GM18502 (cell line): ENCODE measurements at regions not wholly inside any gene's neighbourhood (a gene's known extent, or its start where the extent isn't known, plus 50 kb on each side); places are given as distances from the start of the nearest gene placed in this dataset.
A peak's percentile ranks its signal among the peaks of the same experiment; 100 is the strongest.
"Not testable (repeated sequence)": the region's sequence is repeated elsewhere in the genome, so short reads cannot be mapped to it uniquely, and the experiment has no call there.

Experiments used
- ATAC-seq: cut with Tn5 transposase; IDR thresholded peaks from one replicate; pipeline ENCODE4 v1.9.1; 2021; ENCODE audit warnings: mild to moderate bottlenecking; ENCODE audit not compliant: unreplicated experiment, poor library complexity

DNA sequence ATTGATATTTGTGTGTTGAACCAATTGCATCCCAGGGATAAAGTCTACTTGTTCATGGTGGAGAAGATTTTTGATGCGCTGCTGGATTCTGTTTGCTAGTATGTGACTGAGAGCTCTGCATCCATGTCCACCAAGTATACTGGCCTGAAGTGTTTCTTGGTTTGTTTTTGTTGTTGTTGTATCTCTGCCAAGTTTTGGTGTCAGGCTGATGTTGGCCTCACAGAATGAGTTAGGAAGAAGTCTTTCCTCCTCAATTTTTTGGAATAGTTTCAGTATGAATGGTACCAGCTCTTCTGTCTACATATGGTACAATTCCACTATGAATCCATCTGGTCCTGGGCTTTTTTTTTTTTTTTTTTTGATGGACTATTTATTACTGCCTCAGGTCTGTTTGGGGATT, 50.9 kb upstream of the OSTN start:
- no peak for ATAC-seq

DNA sequence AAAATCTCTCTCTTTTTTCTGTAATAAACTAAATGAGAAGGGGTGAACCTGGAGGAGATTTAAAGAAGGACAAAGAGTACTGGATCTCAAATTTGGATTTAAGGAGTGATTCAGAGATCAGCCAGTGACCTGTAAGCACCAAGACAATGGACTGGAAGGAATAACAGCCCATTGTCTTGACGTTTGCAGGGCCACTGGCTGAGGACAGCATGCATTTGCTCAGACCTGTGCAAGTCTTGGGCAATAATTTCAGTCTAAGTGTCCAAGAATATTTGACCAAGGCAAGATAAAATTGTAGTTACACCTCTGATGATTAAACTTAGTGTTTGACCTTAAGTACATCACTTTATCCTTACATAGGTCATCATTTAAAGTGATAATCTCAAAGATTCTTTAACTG, 55.8 kb upstream of the OSTN start:
- no peak for ATAC-seq

DNA sequence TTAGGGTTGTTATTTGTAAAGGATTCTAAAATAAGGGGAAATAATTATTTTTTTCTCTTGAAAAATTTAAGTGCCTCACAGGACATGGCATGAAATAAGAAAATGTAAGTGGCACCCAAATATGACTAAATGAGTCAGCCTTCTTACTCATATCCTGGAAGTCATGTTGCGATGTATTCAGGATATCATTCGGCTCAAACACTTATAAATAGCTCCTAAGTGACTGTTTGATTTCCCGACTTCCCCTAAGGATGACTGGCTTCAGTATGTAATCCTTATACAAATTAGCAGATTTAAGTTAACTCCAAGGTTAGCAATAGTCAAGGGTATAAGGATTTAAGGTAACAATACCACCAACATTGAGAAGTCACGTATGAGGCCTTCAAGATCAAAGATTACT, 57.3 kb upstream of the OSTN start:
- ATAC-seq: no peak

DNA sequence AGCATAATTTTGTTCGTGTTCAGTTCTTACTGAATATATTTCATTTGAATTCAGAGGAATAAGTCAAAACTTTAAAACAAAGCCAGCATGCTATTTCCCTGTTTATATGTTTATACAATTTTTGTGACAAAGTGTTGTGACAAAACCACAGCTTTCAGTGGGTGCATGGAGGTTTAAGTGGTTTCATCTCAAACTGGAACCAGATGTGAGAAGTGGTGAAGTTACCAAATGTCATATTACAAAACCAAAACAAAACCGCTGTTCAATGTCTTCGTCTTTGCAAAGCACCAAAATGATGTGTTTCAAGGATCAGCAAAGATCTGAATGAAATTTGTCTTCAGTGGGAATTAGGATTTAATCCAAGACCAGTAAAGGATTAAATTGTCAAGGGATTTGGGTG, 59.3 kb upstream of the OSTN start:
- ATAC-seq: peak; percentile 52

DNA sequence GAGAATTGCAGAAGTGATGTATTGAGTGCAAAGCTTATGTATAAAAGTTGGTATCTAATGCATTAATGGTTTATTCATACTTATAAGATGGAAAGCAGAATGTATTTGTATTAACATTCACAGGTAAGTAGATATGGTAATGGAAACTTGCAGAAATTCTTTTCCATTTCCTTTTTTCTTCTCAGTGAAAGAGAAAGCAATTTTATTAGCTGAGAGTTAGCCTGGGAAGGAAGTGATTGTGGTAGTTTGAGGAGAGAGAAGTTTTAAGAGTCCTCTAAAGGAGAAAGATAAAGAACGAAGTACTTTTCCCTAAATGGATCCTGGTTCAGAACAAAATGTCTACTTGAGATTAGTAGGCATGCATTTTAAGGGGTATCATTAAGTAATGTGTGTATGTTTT, 60.1 kb upstream of the OSTN start:
- peak; percentile 26 for ATAC-seq

DNA sequence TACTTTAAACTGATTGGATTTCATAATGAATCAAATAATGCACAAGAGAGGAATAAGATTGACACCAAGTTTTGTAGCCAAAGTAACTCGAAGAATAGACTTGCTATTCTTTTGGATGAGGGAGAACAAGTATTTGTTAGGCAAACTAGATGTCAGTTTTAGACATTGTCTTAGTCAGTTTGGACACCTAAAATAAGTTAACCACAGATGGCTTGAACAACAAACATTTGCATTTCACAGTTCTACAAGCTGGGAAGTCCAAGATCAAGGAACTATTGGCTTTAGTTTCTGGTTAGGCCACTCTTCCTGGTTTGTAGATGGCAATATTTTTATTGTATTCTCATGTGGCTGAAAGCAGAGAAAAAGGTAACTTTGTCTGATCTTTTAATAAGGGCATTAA, 61.3 kb upstream of the OSTN start:
- ATAC-seq: no peak

DNA sequence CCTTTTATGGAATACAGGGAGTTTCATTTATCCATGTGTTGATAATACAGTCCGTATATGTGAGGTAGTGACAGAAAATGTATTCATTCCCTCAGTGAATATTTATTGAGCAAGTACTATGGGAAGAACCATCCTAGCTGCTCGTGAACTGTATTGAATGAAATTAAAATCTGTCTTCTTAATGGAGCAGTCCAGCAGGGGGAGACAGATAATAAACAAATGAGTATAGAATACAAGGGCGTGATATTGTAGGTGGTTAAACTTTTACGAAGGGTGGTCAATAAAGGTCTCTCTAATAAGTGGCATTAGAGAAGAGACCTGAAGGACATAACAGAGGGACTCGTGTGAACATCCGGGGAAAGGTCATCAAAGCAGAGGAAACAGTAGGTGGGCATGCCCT, 62.7 kb upstream of the OSTN start:
- peak; percentile 28 for ATAC-seq

DNA sequence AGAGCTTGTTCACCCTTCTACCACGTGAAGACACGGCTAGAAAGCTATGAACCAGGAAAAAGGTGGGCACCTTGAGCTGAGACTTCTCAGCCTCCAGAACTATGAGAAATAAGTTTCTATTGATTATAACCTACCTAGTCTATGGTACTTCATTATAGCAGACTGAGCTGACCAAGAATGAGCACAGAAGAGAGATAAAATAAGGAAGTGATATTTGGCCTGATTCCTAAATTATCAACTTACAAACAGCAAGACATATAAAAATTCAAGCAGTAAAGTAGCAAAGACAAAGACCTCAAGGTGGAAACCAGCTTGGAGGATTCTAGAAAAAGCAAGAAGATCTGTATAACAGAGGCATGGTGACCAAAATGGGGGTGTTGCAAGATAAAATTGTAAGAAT, 63.9 kb upstream of the OSTN start:
- ATAC-seq: no peak

DNA sequence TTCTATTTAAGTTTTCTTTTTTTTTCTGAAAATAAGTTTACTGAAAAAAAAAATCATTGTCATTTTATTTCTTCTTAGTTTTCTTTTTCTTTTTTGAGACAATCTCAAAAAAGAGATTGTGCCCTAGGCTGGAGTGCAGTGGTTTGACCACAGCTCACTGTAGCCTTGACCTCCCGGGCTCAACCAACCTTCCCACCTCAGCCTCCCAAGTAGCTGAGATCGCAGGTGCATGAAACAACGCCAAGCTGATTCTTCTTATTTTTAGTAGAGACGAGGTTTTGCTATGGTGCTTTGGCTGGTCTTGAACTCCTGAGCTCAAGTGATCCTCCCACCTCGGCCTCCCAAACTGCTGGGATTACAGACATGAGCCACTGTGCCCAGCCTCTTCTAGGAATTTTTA, 65.7 kb upstream of the OSTN start:
- ATAC-seq: no peak

DNA sequence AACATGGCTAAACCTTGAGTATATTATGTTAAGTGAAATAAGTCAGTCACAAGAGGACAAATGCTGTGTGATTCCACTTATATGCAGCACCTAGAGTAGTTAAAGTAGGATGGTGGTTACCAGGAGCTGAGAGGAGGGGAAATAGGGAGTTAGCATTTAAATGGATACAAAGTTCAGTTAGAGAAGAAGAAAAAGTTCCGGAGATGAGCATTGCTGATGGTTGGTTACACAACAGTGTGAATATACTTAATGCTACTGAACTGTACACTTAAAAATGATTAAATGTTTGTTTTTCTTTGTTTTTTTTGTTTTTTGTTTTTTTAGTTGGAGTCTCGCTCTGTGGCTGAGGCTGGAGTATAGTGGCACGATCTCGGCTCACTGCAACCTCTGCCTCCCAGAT, 67.7 kb upstream of the OSTN start:
- no peak for ATAC-seq

DNA sequence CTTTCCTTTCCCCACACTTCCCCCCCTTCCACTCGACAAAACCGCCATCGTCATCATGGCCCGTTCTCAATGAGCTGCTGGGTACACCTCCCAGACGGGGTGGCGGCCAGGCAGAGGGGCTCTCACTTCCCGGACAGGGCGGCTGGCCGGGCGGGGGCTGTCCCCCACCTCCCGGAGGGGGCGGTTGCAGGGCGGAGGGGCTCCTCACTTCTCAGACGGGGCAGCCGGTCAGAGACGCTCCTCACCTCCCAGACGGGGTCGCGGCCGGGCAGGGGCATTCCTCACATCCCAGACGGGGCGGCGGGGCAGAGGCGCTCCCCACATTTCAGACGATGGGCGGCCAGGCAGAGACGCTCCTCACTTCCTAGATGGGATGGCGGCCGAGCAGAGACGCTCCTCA, 74.2 kb upstream of the OSTN start:
- ATAC-seq: not testable (repeated sequence)

DNA sequence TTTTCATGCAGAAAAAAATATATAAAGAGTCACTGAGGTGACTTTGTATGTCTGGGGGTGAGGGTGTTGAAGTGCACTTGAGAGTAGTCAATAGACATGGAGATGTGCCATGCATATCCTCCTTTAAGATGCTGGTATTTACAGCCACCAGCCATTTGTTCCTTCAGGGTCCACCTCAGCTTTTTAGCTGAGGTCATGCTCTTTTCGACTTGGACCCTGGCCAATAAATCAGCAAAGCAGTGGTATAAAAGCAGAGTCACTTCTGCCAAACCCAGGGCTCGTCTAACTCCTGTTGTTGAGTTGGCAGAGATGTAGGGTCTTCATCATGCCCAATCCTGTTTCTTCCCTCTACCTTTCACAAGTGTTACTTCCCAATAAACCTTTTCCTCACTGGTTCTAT, 75.1 kb upstream of the OSTN start:
- ATAC-seq: no peak

DNA sequence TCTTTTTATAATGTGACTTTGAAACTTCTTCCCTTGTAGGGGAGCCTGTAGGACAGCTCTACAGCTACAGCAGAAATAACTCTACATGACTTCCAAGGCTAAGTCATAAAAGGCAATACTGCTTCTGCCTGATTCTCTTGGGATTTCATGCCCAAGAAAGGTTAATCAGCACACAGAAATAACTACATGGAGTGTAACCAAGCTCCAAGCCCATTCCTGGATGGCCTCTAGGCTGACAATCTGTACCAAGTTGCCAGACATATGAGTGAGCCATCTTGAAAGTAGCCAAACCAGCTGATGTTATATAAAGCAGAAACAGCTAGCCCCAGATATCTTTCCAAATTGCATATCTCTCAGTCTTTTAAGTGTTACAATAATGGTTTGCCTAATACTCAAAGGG, 75.8 kb upstream of the OSTN start:
- ATAC-seq: no peak

DNA sequence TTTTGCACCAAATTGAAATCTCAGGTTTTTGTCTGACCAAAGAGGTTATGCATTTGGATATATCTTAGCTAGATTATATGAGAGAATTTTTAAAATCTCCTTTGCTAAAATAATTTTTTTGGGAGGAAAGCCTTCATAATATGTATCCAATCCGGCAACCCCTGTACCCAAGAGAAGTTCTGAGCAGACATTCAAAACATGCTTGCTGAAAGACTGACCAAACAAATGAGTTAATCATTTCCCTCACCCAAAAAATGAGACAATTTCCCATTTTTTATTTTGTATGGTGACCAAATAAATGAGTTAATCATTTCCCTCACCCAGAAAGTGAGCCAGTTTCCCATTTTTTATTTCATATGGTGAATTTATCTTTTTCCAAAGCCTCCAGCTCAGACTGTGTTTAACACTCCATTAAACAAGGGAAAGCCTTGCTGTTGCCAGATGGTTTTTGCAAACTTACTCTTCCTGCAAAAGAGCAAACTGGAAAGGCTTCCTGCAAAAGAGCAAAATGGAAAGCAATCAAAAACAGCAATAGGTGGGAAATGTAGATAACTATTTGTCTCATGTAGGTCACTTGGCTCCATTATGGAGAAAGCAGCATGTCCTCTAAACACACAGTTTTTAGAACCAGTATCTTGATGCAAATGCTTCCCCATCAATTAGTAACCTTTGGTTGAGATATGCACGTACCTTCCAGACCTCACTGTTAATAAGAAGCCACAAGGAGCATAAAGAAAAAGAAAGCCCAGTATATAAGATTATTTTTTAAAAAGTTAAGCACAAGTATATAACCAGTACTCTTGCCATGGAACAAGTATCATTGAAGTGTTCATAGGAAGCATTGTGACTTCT, 78.4 kb upstream of the OSTN start:
- no peak for ATAC-seq

DNA sequence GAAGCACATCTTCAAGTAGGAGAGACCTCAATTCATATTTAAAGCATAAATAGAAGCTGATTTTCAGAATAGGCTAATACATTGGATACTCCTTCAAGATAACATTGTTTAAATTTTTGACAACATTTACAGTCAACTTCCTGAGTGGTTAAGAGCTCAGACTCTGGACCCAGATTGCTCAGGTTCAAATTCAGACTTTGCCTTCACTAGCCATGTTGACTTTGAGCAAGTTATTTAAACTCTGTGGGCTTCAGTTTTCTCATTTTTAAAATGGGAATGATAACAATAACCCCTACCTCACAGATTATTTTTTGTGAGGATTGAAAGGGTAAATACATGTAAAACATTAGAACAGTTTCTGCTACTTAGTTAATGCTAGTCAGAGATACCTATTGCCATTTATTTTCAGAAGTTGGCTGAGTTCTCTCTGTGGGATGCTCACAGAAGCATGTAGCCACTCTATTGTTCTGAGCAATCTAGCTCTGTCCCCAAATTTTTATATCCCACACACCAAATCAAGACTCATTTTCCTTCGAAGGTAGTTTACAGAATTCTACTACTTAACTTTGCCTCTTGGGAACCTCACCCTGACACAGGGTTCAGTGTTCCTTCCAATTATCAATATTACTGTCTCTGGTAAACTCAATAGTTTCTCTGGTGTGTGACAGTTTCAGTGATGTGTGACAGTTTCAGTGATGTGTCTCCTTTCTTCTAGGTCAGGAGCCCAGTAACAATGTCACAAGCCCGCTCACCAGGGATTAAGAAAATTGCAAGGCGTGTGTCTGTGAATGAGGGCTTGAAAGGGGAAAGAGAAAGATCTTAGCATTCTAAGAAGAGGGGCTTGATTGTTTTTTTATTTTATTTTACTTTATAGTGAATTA, 79.4 kb upstream of the OSTN start:
- ATAC-seq: no peak

DNA sequence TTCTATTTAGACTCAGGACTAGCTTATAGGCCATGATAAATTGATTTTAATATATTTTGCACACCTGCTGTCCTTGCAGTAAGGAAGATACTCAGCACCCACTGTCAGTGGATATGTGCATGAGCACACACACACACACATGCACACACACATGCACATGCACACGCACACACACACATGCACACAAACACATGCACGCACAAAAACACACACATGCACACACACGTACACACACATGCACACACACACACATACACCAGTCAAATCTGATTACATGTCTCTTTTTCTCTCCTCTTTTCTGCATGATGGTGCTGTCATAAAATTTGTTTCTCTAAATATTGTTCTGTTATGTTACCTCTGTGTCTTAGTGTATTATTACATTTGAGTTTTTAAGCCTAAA, 87.3 kb upstream of the OSTN start:
- ATAC-seq: no peak

DNA sequence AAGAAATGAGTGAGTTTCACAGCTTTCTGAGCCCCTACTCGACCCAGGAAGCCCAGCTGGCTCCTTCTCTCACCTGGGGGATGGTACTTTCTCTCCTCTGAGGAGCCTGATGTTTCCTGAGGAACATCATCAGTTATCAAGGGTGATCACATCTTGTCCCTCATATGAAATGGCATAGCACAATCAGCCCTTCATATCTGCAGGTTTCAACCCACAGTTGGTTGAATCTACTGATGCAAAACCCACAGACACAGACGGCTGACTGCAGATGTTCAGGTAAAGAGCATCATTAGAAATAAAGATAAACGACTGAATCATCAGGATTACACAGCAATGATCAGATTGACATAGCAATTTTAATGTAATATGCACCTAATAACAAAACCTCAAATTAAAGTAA, 93.6 kb upstream of the OSTN start:
- ATAC-seq: peak; percentile 78

DNA sequence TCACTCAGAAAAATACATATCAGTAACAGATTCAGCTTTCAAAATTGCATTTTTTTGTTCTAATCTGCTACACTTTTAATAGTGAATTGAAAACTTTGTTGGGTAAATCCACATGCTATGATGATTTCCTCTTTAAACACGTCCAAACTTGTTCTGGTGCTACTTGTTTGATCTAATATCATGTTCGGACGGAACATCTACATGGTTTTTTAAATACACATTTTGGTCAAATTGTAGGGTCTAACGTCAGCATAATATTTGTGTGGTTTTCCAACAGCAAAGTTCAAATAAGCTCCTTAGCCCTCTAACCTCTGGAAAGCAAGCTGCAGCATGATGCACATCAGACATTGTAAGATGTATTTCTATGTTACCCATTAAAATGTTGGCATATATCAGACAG, 98.5 kb upstream of the OSTN start:
- no peak for ATAC-seq

DNA sequence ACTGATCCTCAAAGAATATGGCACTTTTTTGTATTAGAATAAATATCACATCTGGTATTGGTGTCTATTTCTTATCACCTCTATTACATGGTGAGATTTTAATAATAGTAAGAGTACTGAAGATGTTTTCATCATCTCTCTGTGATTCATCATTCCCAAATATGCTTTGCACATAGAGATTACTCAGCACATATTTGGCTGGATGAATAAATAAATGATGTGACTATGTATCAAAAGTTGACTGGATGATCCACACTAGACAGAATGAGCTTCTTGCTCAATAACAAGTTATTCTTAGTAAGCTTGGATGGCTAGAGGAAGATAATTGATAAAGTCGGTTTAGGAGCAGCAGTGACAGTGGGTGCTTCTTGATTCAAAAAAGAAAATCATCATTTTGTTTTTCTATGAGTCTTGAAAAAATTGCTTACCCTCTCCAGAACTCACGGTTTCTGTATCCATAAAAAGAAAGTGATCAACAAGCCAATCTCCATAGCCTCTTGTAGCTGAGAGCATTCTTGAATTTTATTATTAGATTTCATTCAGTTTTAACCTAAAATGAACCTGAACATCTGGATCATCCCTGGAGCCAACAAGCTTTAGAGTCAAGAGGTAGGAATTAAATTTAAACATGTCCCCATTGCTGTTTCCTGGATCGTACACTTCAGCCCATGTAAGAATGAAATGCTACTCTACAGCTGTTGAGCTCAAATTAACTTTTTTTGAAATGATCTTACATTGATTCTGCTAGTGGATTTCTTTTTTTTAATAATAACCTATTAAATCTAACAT, 104.8 kb upstream of the OSTN start:
- no peak for ATAC-seq

DNA sequence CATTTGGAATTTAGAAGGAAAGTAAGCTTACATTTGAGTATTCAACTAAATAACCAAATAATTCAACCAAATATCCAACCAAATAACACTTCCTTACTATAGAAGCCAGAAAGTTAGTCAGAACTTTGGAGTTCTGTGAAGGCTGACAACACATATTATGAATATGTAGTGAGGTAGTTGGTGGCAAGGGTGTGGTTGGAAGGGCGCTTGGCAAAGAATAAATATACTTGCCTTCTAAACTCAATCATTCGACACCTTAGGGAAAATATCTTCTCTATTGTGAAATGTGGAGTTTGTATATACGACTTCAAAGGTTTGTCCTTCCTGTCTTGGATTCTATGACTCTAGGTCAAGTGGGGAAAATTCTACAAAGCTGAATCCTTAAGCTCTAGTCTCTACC, 111.7 kb upstream of the OSTN start:
- no peak for ATAC-seq

DNA sequence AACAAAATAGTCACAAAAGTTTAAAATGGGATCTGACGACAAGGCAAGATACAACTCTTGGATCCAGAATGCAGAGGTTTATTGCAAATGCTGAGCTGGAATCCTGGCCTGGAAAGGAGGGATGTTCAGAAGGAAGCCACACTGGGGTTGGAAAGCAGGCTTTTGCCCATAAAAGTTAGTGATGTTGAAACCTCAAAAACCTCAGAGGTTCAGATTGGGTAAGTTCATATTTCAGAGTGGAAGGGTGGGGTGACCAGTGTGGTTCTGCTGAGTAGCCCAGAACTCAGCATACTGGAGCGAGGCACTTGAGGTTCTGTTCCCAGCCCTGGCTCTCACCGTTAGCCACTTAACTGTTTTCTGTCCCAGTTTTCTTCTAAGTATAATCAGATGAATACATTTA, 114.0 kb upstream of the OSTN start:
- ATAC-seq: no peak
